Pancreas (tissue), 10 donors: ENCODE measurements at regions not wholly inside any gene's neighbourhood (a gene's known extent, or its start where the extent isn't known, plus 50 kb on each side); places are given as distances from the start of the nearest gene placed in this dataset.

ENCODE experiments used
- ATAC-seq, 4 donors: fragments of 200-7000 bp; cut with Tn5 transposase; one replicate each; pipeline versions ENCODE4 v1.8.0 to v1.9.1; 2020; ENCODE audit warnings: mild to moderate bottlenecking in 4 of 4, moderate library complexity in 4 of 4
- DNase-seq, 6 donors: peaks; one replicate each; pipeline ENCODE4 v3.0.0-alpha.2; 2020
- FAIRE-seq: peaks from 2 replicates; lab custom pipeline; 2012; peaks lifted over from hg19 to GRCh38; lab: Jason Lieb, UNC
- H3K27ac ChIP-seq, 4 donors: fragments of 200-600 bp; sonication (generic); 1 replicate in 3 of 4; 2 replicates in 1 of 4; pipeline versions ENCODE4 v1.5.0 to v1.8.0; 2020
- H3K27me3 ChIP-seq, 4 donors: fragments of 200-600 bp; one replicate each; pipeline ENCODE4 v1.8.0; 2021
- H3K36me3 ChIP-seq, 3 donors: fragments of 200-600 bp; sonication (generic) in 1 of 3; one replicate each; pipeline versions ENCODE4 v1.5.0 to v1.8.0; 2020 to 2021
- H3K4me1 ChIP-seq, 3 donors: fragments of 200-600 bp; one replicate each; pipeline ENCODE4 v1.8.0; 2021
- H3K4me3 ChIP-seq, 4 donors: fragments of 200-600 bp; sonication (generic) in 2 of 4; one replicate each; pipeline versions ENCODE4 v1.5.0 to v1.8.0; 2020 to 2021
- H3K9me3 ChIP-seq, 4 donors: fragments of 200-600 bp; one replicate each; pipeline ENCODE4 v1.8.0; 2021
- WGBS, 2 donors: extraction: QIAGEN DNeasy Blood & Tissue Kit; methylation state at CpG; one replicate each; pipeline ENCODE4 v1.1.7; 2013; 5-methylcytosine and 5-hydroxymethylcytosine counted together
- intact Hi-C, 3 donors: fragments of 100-400 bp; cut with DNase I; formaldehyde crosslinking; loops; one replicate each; pipeline versions ENCODE4 v1.11.1 to v1.14.2; 2022
- TF ChIP-seq, protein P1 (sequence below), 4 donors: fragments of 200-600 bp; sonication (generic) in 3 of 4; IDR thresholded peaks; one replicate each; pipeline versions ENCODE4 v1.5.0 to v1.8.0; 2021; ENCODE audit warnings: antibody characterized with exemption in 4 of 4
- donor health status: healthy with polysubstance abuse.
- donor health status: DM: no; HTN: no; CAD: no; lungs with moderate emphysema.
- donor health status: DM: no; HTN: no; CAD: no.
- donor health status: control.
- donor health status: control.
- donor health status: Bipolar disorder and iron deficiency.
- donor health status: DM: yes; HTN: yes; CAD: no.
- donor health status: DM: no; HTN: no; CAD: no.
- donor health status: DM: no; HTN: no; CAD: no.
- donor health status: DM: yes; HTN: yes; CAD: no.

DNA sequence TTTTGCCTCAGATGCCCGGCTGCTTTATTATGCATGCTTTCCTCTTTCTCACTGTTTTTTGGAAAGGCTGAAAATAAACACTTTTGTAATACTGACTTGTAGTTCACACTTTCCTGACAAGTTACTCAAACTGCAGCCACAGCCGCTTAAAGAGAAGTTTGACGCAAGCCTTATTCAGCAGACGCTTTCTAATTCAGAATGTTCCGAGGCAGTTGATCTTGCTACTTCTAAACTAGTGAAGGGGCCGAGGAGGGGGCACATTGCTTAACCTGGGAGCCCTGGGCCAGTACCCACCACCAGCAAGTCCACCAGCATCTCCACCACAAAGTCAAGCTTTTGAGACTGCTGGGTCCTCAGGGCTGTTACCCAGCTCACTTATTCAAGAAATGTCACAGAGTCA, 71.8 kb upstream of the SPRED2 start:
- TF ChIP-seq, protein P1, sequence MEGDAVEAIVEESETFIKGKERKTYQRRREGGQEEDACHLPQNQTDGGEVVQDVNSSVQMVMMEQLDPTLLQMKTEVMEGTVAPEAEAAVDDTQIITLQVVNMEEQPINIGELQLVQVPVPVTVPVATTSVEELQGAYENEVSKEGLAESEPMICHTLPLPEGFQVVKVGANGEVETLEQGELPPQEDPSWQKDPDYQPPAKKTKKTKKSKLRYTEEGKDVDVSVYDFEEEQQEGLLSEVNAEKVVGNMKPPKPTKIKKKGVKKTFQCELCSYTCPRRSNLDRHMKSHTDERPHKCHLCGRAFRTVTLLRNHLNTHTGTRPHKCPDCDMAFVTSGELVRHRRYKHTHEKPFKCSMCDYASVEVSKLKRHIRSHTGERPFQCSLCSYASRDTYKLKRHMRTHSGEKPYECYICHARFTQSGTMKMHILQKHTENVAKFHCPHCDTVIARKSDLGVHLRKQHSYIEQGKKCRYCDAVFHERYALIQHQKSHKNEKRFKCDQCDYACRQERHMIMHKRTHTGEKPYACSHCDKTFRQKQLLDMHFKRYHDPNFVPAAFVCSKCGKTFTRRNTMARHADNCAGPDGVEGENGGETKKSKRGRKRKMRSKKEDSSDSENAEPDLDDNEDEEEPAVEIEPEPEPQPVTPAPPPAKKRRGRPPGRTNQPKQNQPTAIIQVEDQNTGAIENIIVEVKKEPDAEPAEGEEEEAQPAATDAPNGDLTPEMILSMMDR (IDR thresholded peaks at IDR 0.05), result no peak
- no peak for FAIRE-seq
- intact Hi-C loops, result no loop called here
- Histone ChIP-seq H3K9me3 (no peaks in the 10 kb centered on the region), H3K36me3 (no peaks in the 10 kb centered on the region), H3K4me1 (no peaks in the 10 kb centered on the region), H3K27ac (no peak overlapping the region), H3K4me3 (no peak overlapping the region), H3K27me3 (no peaks in the 10 kb centered on the region)
- no peak for DNase-seq
- no peak for ATAC-seq
- 84 to 85% methylated on average over 6 of the region's 6 CpGs for WGBS, 2 donors

DNA sequence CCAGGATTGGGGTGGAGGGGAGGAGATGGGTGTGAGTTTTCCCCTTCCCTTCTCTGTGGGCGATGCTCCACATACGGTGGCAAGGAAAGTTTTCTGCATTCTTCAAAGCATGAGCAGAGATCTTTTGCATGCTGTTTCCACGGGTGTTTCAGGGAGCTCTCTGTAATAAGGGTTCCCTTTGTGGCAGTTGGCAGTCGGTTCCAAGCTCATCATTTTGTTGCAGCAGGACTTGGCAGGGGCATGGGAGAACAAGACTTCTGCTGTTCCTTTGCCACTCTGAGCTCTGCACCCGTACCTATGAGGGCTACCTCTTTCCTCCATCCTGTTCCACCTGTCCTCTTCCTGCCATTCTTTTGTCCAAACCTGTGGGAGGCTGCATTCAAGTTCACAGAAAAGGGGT, 71.3 kb upstream of the SPRED2 start:
- no peaks in the 10 kb centered on the region for H3K36me3 ChIP-seq
- no peak overlapping the region for H3K4me3 ChIP-seq
- H3K4me1 ChIP-seq, result no peaks in the 10 kb centered on the region
- FAIRE-seq, result no peak
- DNase-seq, result no peak
- no peak for ATAC-seq
- no peaks in the 10 kb centered on the region for H3K27me3 ChIP-seq
- TF ChIP-seq, protein P1 (IDR thresholded peaks at IDR 0.05), result no peak
- H3K27ac ChIP-seq, result no peak overlapping the region
- WGBS, 2 donors, result 66 to 78% methylated on average over 5 of the region's 5 CpGs
- intact Hi-C loops, result no loop called here
- no peaks in the 10 kb centered on the region for H3K9me3 ChIP-seq

DNA sequence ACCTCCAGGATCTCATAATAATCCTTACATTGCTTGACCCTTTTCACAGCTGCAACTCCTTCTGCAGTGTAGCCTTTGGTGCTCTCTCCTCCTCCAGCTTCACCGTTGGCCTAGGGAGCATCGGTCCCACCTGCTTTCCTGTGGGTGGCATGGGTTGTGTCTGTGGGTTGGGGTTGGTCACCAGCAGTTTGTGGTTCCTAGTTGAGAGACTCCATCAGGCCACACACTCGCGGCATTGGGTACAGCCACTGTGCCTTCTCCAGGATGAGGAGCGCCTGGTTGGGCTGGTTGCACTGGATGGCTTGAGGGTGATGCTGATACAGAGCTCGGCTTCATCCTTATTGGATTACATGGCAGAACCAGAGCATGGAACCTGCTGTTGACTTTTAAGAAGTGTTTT, 69.4 kb upstream of the SPRED2 start:
- Histone ChIP-seq H3K4me3 (no peak overlapping the region), H3K36me3 (no peaks in the 10 kb centered on the region), H3K27ac (no peak overlapping the region), H3K9me3 (no peaks in the 10 kb centered on the region), H3K27me3 (no peaks in the 10 kb centered on the region), H3K4me1 (no peaks in the 10 kb centered on the region)
- ATAC-seq (no peak), FAIRE-seq (no peak), DNase-seq (no peak)
- WGBS, 2 donors, result 89 to 92% methylated on average over 6 of the region's 6 CpGs
- intact Hi-C loops, result no loop called here
- TF ChIP-seq, protein P1 (IDR thresholded peaks at IDR 0.05), result no peak

DNA sequence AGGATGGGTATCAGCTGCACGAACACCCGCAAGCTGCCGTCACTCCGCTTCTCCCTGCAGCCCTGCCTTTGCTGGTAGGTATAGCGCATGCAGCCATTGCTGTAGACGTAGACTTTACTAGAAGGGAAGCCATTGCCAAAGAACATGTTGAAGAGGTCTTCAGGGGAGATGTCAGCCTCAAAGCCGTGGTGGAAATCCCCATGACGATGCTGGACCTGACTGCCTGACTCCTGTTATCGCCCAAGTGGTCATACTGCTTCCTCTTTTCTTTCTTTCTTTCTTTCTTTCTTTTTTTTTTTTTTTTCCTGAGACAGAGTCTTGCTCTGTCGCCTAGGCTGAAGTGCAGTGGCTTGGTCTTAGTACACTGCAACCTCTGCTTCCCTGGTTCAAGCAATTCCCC, 68.7 kb upstream of the SPRED2 start:
- WGBS, 2 donors, result 93 to 96% methylated on average over 10 of the region's 10 CpGs
- Histone ChIP-seq H3K36me3 (no peaks in the 10 kb centered on the region), H3K4me3 (no peak overlapping the region), H3K27ac (no peak overlapping the region), H3K4me1 (no peaks in the 10 kb centered on the region), H3K9me3 (no peaks in the 10 kb centered on the region), H3K27me3 (no peaks in the 10 kb centered on the region)
- no peak for ATAC-seq
- TF ChIP-seq, protein P1 (IDR thresholded peaks at IDR 0.05), result no peak
- no peak for DNase-seq
- intact Hi-C loops, result no loop called here
- FAIRE-seq, result no peak

DNA sequence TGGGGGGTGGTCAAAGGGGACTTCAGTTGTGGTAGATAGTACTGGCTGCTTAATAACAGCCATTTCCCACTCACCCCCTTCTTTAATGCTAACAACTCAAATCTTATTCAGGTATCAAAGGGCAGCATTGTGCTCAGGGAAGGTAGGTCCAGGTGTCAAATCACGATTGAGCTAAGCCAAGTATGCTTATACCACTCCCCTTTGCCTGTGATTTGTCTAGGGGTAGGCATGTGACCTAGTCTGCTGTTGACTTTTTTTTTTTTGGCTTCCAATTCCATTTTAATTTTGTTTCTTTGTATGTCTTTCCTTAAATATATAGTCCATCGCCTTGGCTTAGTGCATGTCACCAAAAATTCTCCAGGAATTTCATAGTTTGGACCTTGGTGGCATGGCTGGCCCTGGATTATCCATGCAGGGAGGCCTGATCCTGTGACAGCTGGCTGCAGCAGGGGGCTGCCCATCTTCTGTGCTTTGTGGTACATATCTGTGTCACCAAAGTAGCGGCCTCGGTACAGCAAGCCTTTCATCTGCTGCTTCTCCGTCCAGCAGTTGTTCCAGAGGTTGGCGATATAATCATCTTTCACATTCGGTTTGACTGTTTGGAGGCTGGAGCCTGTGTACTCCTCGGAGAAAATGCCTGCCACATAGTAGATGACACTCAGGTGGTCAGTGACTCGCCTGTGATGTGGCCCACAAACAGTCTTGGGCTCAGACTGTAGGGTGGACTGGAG, 68.1 kb upstream of the SPRED2 start:
- TF ChIP-seq, protein P1 (IDR thresholded peaks at IDR 0.05), result no peak
- Histone ChIP-seq H3K27ac (no peak overlapping the region), H3K36me3 (no peaks in the 10 kb centered on the region), H3K4me1 (no peaks in the 10 kb centered on the region), H3K4me3 (no peak overlapping the region), H3K27me3 (no peaks in the 10 kb centered on the region), H3K9me3 (no peaks in the 10 kb centered on the region)
- FAIRE-seq (no peak), ATAC-seq (no peak), DNase-seq (no peak)
- intact Hi-C loops, result no loop called here
- 85 to 87% methylated on average over 9 of the region's 9 CpGs for WGBS, 2 donors
